ENCODE measurements at regions not wholly inside any gene's neighbourhood (a gene's known extent, or its start where the extent isn't known, plus 50 kb on each side); places are given as distances from the start of the nearest gene placed in this dataset.
"Not testable (repeated sequence)": the region's sequence is repeated elsewhere in the genome, so short reads cannot be mapped to it uniquely, and the experiment has no call there.

- DNase-seq (ENCODE audit: low read depth), result no peak
- no peak for TF ChIP-seq CTCF (conservative IDR thresholded peaks at IDR 0.05; ENCODE audit: low read length)
- H3K4me3 ChIP-seq (ENCODE audit: low read length), result no peak overlapping the region
Measured at GRCh38 chr5:6106756-6107155, 271.6 kb downstream of the MED10 start.

- no peak for DNase-seq (ENCODE audit: low read depth)
- TF ChIP-seq CTCF (conservative IDR thresholded peaks at IDR 0.05; ENCODE audit: low read length), result no peak
- H3K4me3 ChIP-seq (ENCODE audit: low read length), result no peak overlapping the region
Measured at GRCh38 chr5:6105320-6105719, 273.0 kb downstream of the MED10 start.

GRCh38 chr5:6096101-6096500 lies 282.2 kb downstream of the MED10 start:
- no peak for TF ChIP-seq CTCF (conservative IDR thresholded peaks at IDR 0.05; ENCODE audit: low read length)
- no peak overlapping the region for H3K4me3 ChIP-seq (ENCODE audit: low read length)
- no peak for DNase-seq (ENCODE audit: low read depth)

DNA sequence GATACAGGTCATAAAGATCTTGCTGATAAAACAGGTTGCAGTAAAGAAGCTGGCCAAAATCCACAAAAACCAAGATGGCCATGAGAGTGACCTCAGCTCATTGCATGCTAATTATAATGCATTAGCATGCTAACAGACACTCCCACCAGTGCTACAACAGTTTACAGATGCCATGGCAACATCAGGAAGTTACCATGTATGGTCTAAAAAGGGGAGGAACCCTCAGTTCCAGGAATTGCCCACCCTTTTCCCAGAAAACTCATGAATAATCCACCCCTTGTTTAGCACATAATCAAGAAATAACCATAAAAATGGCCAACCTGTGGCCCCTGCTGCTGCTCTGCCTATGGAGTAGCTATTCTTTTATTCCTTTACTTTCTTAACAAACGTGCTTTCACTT lies 284.2 kb downstream of the MED10 start:
- H3K4me3 ChIP-seq (ENCODE audit: low read length); DNase-seq (ENCODE audit: low read depth): not testable (repeated sequence)

DNA sequence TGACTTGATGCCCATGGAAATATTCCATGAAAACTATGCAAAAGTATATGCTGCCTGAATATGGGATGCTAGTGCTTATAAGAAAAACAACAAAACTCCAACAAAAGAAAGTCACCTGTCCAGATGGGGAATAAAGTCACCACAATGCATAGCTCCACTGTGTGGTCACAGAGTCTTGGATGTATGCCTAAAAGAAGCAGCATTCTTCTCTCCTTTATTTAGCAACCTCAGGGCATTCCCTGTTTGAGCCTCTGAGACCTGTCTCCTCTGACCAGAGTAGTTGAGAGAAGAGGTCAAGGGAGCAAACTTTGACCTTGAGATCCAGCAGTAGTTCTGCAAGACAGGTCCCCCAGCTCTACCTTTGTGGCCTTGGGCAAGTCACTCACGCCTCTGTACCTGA lies 287.5 kb downstream of the MED10 start:
- no peak for TF ChIP-seq CTCF (conservative IDR thresholded peaks at IDR 0.05; ENCODE audit: low read length)
- DNase-seq (ENCODE audit: low read depth), result no peak

GRCh38 chr5:6090079-6090654 lies 288.2 kb downstream of the MED10 start:
- H3K4me3 ChIP-seq (ENCODE audit: low read length), result no peak overlapping the region
- no peak for TF ChIP-seq CTCF (conservative IDR thresholded peaks at IDR 0.05; ENCODE audit: low read length)
- no peak for DNase-seq (ENCODE audit: low read depth)

More for the DNA sequence above, 287.5 kb downstream of the MED10 start:
- H3K4me3 ChIP-seq (ENCODE audit: low read length), result no peak overlapping the region

GRCh38 chr5:6088706-6089105 lies 289.6 kb downstream of the MED10 start:
- no peak for DNase-seq (ENCODE audit: low read depth)
- H3K4me3 ChIP-seq (ENCODE audit: low read length), result no peak overlapping the region
- no peak for TF ChIP-seq CTCF (conservative IDR thresholded peaks at IDR 0.05; ENCODE audit: low read length)

GRCh38 chr5:6087576-6087975 lies 290.8 kb downstream of the MED10 start:
- DNase-seq (ENCODE audit: low read depth), result no peak
- no peak overlapping the region for H3K4me3 ChIP-seq (ENCODE audit: low read length)
- no peak for TF ChIP-seq CTCF (conservative IDR thresholded peaks at IDR 0.05; ENCODE audit: low read length)
